ENCODE measurements at regions not wholly inside any gene's neighbourhood (a gene's known extent, or its start where the extent isn't known, plus 50 kb on each side); places are given as distances from the start of the nearest gene placed in this dataset.

GRCh38 chr4:28760003-28760402, 1899.4 kb downstream of the STIM2 start:
- no peak overlapping the region for H3K4me3 ChIP-seq
- H3K36me3 Mint-ChIP-seq (ENCODE audit: low read depth), result no peaks in the 10 kb centered on the region
- H3K4me1 Mint-ChIP-seq, result peaks cover 6% of the 10 kb centered on the region; the same call in 2 of the 3 replicates
- no peak overlapping the region for H3K27ac ChIP-seq (ENCODE audit: low read depth)
- H3K4me3 Mint-ChIP-seq, result no peak overlapping the region
- H3K9me2 ChIP-seq (ENCODE audit: insufficient read depth), result peaks cover 4% of the 10 kb centered on the region
- H2AFZ ChIP-seq, result no peak overlapping the region
- no peaks in the 10 kb centered on the region for H3K27me3 ChIP-seq (ENCODE audit: insufficient read depth)
- H3K4me1 ChIP-seq (ENCODE audit: insufficient read depth), result peaks cover 9% of the 10 kb centered on the region
- no peak for DNase-seq (ENCODE audit: low spot score)
- no peaks in the 10 kb centered on the region for H3K79me2 ChIP-seq (replicated peaks; ENCODE audit: insufficient read depth)
- TF ChIP-seq STAT1 (IDR thresholded peaks at IDR 0.05; ENCODE audit: unreplicated experiment) (no peak), JUNB (IDR thresholded peaks at IDR 0.05; ENCODE audit: unreplicated experiment) (no peak), ZNF114 (CRISPR knock-in tag; IDR thresholded peaks at IDR 0.05) (no peak), ZNF462 (CRISPR knock-in tag; IDR thresholded peaks at IDR 0.05) (no peak), ETS1 (IDR thresholded peaks at IDR 0.05) (no peak), EZH2 (IDR thresholded peaks at IDR 0.05; ENCODE audit: low read depth, unreplicated experiment) (no peak), EZH2phosphoT487 (IDR thresholded peaks at IDR 0.05; ENCODE audit: unreplicated experiment) (no peak), POLR2AphosphoS5 (IDR thresholded peaks at IDR 0.05; ENCODE audit: low read depth) (no peak), NANOG (IDR thresholded peaks at IDR 0.05; ENCODE audit: borderline replicate concordance) (no peak), CTCF (conservative IDR thresholded peaks at IDR 0.05; ENCODE audit: low read depth in 2 of 2) (no peak), CREB1 (CRISPR knock-in tag; IDR thresholded peaks at IDR 0.05; ENCODE audit: low read depth) (no peak), REST (IDR thresholded peaks at IDR 0.05; ENCODE audit: unreplicated experiment) (no peak), ZNF331 (CRISPR knock-in tag; IDR thresholded peaks at IDR 0.05; ENCODE audit: low read depth) (no peak)
- H3K4me2 ChIP-seq, result no peak overlapping the region
- no peak for ATAC-seq
- H4K20me1 ChIP-seq (replicated peaks; ENCODE audit: insufficient read depth), result no peaks in the 10 kb centered on the region
- no peaks in the 10 kb centered on the region for H3F3A ChIP-seq (replicated peaks; ENCODE audit: low read depth)
- no peaks in the 10 kb centered on the region for H3K27me3 Mint-ChIP-seq (ENCODE audit: insufficient read depth, low read depth, poor library complexity)
- H3K36me3 ChIP-seq (ENCODE audit: insufficient read depth), result no peaks in the 10 kb centered on the region
- no peaks in the 10 kb centered on the region; the same call in 2 of the 3 replicates for H3K9me3 Mint-ChIP-seq
- no peak overlapping the region for H3K27ac Mint-ChIP-seq
